Lower lobe of right lung (tissue), 2 donors: ENCODE measurements at regions not wholly inside any gene's neighbourhood (a gene's known extent, or its start where the extent isn't known, plus 50 kb on each side); places are given as distances from the start of the nearest gene placed in this dataset.

ENCODE experiments used
- ATAC-seq, 2 donors: fragments of 200-7000 bp; cut with Tn5 transposase; one replicate each; pipeline ENCODE4 v1.9.1; 2020 to 2022; ENCODE audit warnings: mild to moderate bottlenecking in 2 of 2, moderate library complexity in 2 of 2
- DNase-seq: peaks from one replicate; pipeline ENCODE4 v3.0.0-alpha.2; 2020
- H3K27ac ChIP-seq: fragments of 200-600 bp; one replicate; pipeline ENCODE4 v1.8.0; 2022
- H3K27me3 ChIP-seq: fragments of 200-600 bp; one replicate; pipeline ENCODE4 v1.8.0; 2022; ENCODE audit warnings: low read depth
- H3K36me3 ChIP-seq: fragments of 200-600 bp; one replicate; pipeline ENCODE4 v1.8.0; 2022; ENCODE audit warnings: mild to moderate bottlenecking
- H3K4me1 ChIP-seq: fragments of 200-600 bp; one replicate; pipeline ENCODE4 v1.8.0; 2022
- H3K4me3 ChIP-seq: fragments of 200-600 bp; one replicate; pipeline ENCODE4 v1.8.0; 2022; ENCODE audit warnings: mild to moderate bottlenecking
- H3K9me3 ChIP-seq: fragments of 200-600 bp; one replicate; pipeline ENCODE4 v1.8.0; 2022
- intact Hi-C: fragments of 100-400 bp; cut with DNase I; formaldehyde crosslinking; loops from one replicate; pipeline ENCODE4 v1.11.0; 2022
- TF ChIP-seq, protein P1 (sequence below): fragments of 200-600 bp; IDR thresholded peaks from one replicate; pipeline ENCODE4 v1.8.0; 2022; ENCODE audit warnings: antibody characterized with exemption, mild to moderate bottlenecking
- donor health status: DM: no; HTN: yes; CAD: no; lungs with severe emphysema.

GRCh38 chr2:193517615-193518014 lies 1322.9 kb upstream of the TMEFF2 start:
- H3K4me1 ChIP-seq, result no peaks in the 10 kb centered on the region
- TF ChIP-seq, protein P1, sequence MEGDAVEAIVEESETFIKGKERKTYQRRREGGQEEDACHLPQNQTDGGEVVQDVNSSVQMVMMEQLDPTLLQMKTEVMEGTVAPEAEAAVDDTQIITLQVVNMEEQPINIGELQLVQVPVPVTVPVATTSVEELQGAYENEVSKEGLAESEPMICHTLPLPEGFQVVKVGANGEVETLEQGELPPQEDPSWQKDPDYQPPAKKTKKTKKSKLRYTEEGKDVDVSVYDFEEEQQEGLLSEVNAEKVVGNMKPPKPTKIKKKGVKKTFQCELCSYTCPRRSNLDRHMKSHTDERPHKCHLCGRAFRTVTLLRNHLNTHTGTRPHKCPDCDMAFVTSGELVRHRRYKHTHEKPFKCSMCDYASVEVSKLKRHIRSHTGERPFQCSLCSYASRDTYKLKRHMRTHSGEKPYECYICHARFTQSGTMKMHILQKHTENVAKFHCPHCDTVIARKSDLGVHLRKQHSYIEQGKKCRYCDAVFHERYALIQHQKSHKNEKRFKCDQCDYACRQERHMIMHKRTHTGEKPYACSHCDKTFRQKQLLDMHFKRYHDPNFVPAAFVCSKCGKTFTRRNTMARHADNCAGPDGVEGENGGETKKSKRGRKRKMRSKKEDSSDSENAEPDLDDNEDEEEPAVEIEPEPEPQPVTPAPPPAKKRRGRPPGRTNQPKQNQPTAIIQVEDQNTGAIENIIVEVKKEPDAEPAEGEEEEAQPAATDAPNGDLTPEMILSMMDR, result no peak
- no peaks in the 10 kb centered on the region for H3K27me3 ChIP-seq
- no peaks in the 10 kb centered on the region for H3K9me3 ChIP-seq
- H3K4me3 ChIP-seq, result no peak overlapping the region
- no peak for ATAC-seq
- no peaks in the 10 kb centered on the region for H3K36me3 ChIP-seq
- no peak for DNase-seq
- no peak overlapping the region for H3K27ac ChIP-seq
- intact Hi-C loops, result no loop called here

DNA sequence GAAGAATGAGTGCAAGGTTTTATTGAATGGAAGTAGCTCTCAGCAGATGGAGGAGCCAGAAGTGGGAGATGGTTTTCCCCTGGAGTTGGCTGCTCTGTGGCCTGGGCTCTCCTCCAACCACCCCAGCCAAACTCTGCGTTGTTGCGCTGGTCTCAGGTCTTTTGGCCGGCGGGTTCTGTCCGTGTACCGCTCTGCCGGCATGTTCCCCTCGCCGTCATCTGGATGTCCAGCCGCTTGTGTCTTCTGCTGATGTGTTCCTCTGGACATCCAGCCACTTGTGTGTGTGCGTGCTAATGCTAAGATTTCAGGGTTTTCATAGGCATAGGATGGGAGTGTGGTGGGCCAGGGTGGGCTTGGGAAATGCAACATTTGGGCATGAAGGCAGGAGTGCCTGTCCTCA lies 1311.3 kb upstream of the TMEFF2 start:
- ATAC-seq, result no peak
- TF ChIP-seq, protein P1, result no peak
- H3K27me3 ChIP-seq, result no peaks in the 10 kb centered on the region
- no peaks in the 10 kb centered on the region for H3K36me3 ChIP-seq
- no peaks in the 10 kb centered on the region for H3K4me1 ChIP-seq
- intact Hi-C loops, result no loop called here
- H3K9me3 ChIP-seq, result no peaks in the 10 kb centered on the region
- DNase-seq, result no peak
- no peak overlapping the region for H3K27ac ChIP-seq
- H3K4me3 ChIP-seq, result no peak overlapping the region

DNA sequence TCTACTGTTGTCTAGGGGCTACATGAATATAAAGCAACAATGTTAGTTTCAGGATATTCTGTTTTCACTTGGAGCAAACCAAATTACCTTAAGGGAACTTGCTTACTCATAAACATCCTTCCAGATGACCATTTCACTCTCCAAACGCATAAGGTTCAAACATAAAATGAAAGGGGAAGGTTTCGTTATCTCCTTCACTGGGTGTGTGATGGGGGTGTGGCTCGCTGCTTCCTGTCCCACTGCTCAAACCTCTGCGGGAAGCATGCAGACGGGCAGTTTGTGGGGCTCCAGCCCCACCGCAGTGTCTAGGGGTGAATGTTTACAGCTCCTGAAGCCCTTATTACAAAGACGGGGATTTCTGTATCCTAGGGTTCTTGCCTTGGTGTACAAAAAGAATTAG lies 1310.9 kb upstream of the TMEFF2 start:
- DNase-seq, result no peak
- no peaks in the 10 kb centered on the region for H3K9me3 ChIP-seq
- no peak overlapping the region for H3K27ac ChIP-seq
- intact Hi-C loops, result no loop called here
- ATAC-seq, result no peak
- H3K27me3 ChIP-seq, result no peaks in the 10 kb centered on the region
- H3K4me1 ChIP-seq, result no peaks in the 10 kb centered on the region
- TF ChIP-seq, protein P1, result no peak
- no peaks in the 10 kb centered on the region for H3K36me3 ChIP-seq
- H3K4me3 ChIP-seq, result no peak overlapping the region

- intact Hi-C loops, result no loop called here
- Histone ChIP-seq H3K27ac (no peak overlapping the region), H3K36me3 (no peaks in the 10 kb centered on the region), H3K9me3 (no peaks in the 10 kb centered on the region), H3K27me3 (no peaks in the 10 kb centered on the region), H3K4me3 (no peak overlapping the region), H3K4me1 (no peaks in the 10 kb centered on the region)
- ATAC-seq (peak in 1 of 2 donors; percentile 43), DNase-seq (no peak)
- TF ChIP-seq, protein P1, result no peak
These were observed 1307.8 kb upstream of the TMEFF2 start for GRCh38 chr2:193502363-193503035.

- H3K27ac ChIP-seq, result no peak overlapping the region
- no peaks in the 10 kb centered on the region for H3K4me1 ChIP-seq
- no peaks in the 10 kb centered on the region for H3K9me3 ChIP-seq
- H3K4me3 ChIP-seq, result no peak overlapping the region
- TF ChIP-seq, protein P1, result no peak
- intact Hi-C loops, result no loop called here
- DNase-seq (no peak), ATAC-seq (no peak)
- H3K36me3 ChIP-seq, result no peaks in the 10 kb centered on the region
- no peaks in the 10 kb centered on the region for H3K27me3 ChIP-seq
These were observed 1302.1 kb upstream of the TMEFF2 start for GRCh38 chr2:193496786-193497185.
